ENCODE measurements at regions not wholly inside any gene's neighbourhood (a gene's known extent, or its start where the extent isn't known, plus 50 kb on each side); places are given as distances from the start of the nearest gene placed in this dataset.

DNA sequence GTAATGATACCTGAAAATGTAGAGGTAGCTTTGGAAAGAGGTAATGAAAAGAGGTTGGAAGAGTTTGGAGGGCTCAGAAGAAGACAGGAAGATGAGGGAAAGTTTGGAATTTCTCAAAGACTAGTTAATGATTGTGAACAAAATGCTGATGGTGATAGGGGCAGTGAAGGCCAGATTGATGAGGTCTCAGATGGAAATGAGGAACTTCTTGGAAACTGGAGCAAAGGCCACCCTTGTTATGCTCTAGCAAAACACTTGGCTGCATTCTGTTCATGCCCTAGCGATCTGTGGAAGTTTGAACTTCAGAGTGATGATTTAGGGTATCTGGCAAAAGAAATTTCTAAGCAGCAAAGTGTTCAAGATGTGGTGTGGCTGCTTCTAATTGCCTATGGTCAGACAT is 161.2 kb upstream of the SPEF2 start:
- no peak for DNase-seq (ENCODE audit: low read depth)
- no peak for TF ChIP-seq CTCF (conservative IDR thresholded peaks at IDR 0.05; ENCODE audit: low read depth, low read length)

DNA sequence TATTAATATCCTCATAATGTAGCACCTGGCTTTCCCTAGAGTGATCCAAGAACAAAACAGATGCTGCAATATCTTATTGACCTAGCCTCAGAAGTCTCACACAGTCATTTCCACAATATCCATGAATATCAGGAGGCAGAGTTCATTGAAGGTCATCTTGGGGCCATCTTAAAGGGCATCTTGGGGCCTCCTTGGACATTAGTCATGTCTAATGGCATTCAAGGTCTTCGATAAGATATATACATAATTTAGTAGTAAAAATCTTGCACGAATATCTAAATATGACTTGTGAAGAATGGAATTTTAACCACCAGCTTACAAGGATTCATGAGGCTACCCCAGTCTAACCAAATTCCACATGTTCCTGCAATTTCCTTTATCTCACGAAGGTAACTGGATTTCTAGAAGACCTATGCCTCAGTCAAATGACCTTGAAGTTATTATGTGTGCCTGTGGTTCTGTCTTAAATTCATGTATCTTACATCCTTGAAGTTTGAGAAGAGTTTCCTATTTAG is 163.6 kb upstream of the SPEF2 start:
- H3K4me3 ChIP-seq (ENCODE audit: low read length), result no peak overlapping the region
- TF ChIP-seq CTCF (conservative IDR thresholded peaks at IDR 0.05; ENCODE audit: low read depth, low read length), result no peak
- no peak for DNase-seq (ENCODE audit: low read depth)

More for the DNA sequence above, 161.2 kb upstream of the SPEF2 start:
- no peak overlapping the region for H3K4me3 ChIP-seq (ENCODE audit: low read length)

DNA sequence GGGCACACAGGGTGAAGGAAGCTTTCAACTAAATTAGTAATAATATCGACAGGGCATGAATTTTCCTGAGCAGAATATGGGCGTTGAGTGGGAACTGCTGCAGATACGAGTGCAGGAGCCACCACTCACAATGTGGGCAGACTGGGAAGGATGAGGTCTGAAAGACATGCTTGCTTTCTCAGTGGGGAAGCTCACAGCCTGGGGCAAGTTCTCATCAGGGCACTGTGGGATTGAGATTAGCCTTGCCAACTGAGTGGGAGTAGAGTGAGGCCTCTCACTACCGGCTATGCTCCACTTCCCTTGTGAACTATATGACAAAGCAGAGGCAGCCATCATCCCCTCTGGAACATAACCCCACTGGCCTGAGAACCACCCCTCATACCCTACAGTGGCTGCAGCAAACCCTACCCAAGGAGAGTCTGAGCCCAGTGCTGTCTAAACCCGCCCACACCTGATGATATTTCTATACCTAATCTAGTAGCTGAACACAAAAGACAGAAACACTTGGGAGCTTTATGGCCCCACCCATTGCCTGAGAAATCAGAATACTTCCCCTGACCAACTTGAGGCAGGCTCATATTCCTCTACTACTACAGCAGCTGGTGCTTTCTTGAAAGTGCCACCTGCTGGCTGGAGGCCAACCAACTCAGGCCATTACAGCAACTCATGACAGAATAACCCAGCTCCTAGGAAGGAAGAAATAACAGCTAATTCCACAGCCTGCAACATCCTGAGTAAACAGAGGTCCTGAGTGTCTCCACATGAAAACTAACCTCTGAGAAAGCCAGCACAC is 173.7 kb upstream of the SPEF2 start:
- no peak for TF ChIP-seq CTCF (conservative IDR thresholded peaks at IDR 0.05; ENCODE audit: low read depth, low read length)
- no peak for DNase-seq (ENCODE audit: low read depth)
- no peak overlapping the region for H3K4me3 ChIP-seq (ENCODE audit: low read length)

DNA sequence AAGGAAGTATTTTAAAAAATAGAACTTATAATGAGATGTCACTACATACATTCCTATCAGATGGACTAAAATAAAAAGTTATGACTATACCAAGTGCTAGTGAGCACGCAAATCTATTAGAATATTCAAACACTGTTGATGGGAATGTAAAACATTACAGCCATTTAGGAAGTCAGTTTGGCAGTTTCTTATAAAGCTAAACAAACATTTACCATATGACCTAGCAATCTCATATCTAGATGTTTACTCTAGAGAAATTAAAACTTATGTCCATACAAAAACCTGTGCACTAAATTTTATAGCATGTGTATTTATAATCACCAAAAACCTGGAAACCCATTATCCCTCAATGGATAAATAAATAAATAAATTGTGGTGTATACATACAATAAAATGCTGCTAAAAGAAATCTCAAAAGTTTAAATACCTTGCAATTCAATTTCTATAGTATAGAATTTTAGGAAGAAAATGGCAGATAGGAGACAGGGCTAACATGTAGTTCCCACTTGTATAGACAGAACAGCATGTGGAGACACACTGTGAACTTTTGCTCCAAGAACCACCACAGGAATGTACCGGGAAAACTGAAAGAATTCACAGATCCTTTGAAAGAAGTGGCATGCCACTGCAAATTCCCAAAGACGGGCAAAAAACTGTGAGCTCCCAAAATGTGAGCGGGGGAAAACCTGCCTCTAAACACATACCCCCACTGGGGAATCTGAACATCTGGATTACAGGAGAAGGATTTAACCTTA is 174.6 kb upstream of the SPEF2 start:
- no peak for TF ChIP-seq CTCF (conservative IDR thresholded peaks at IDR 0.05; ENCODE audit: low read depth, low read length)
- no peak overlapping the region for H3K4me3 ChIP-seq (ENCODE audit: low read length)
- DNase-seq (ENCODE audit: low read depth), result no peak

- no peak for TF ChIP-seq CTCF (conservative IDR thresholded peaks at IDR 0.05; ENCODE audit: low read depth, low read length)
- H3K4me3 ChIP-seq (ENCODE audit: low read length), result no peak overlapping the region
- DNase-seq (ENCODE audit: low read depth), result no peak
Measured at GRCh38 chr5:35440409-35440808, 177.3 kb upstream of the SPEF2 start.

- no peak for TF ChIP-seq CTCF (conservative IDR thresholded peaks at IDR 0.05; ENCODE audit: low read depth, low read length)
- no peak overlapping the region for H3K4me3 ChIP-seq (ENCODE audit: low read length)
- no peak for DNase-seq (ENCODE audit: low read depth)
Measured at GRCh38 chr5:35438786-35439185, 178.9 kb upstream of the SPEF2 start.
